WERI-Rb-1 (cell line): ENCODE measurements at regions not wholly inside any gene's neighbourhood (a gene's known extent, or its start where the extent isn't known, plus 50 kb on each side); places are given as distances from the start of the nearest gene placed in this dataset.

Experiments used
- DNase-seq: peaks from one replicate; pipeline ENCODE4 v3.0.0-alpha.2; 2020
- H3K27ac ChIP-seq: fragments of 250-450 bp; sonication (Bioruptor Pico); 2 replicates; pipeline ENCODE4 v1.5.1; 2020; ENCODE audit warnings: mild to moderate bottlenecking, moderate library complexity
- H3K27me3 ChIP-seq: fragments of 250-450 bp; sonication (Bioruptor Pico); 2 replicates; pipeline ENCODE4 v1.5.1; 2021; ENCODE audit warnings: mild to moderate bottlenecking, low read depth, moderate library complexity; ENCODE audit not compliant: insufficient read depth, severe bottlenecking
- H3K36me3 ChIP-seq: fragments of 250-450 bp; sonication (Bioruptor Pico); 2 replicates; pipeline ENCODE4 v1.5.1; 2020; ENCODE audit warnings: mild to moderate bottlenecking, moderate library complexity
- H3K4me3 ChIP-seq: 2 replicates; pipeline ENCODE4 v1.5.1; 2011; ENCODE audit warnings: low read depth, mild to moderate bottlenecking, control low read depth, low read length
- H3K9me3 ChIP-seq: fragments of 250-450 bp; sonication (Bioruptor Pico); 2 replicates; pipeline ENCODE4 v1.5.1; 2021; ENCODE audit warnings: mild to moderate bottlenecking, moderate library complexity; ENCODE audit not compliant: severe bottlenecking
- CTCF ChIP-seq: IDR thresholded peaks from 2 replicates; pipeline ENCODE4 v1.5.1; 2011; ENCODE audit warnings: low read depth, mild to moderate bottlenecking, control low read depth, inconsistent platforms, low read length

GRCh38 chr1:79848316-79848715 is 841.8 kb upstream of the ADGRL4 start:
- no peaks in the 10 kb centered on the region for H3K27me3 ChIP-seq
- no peaks in the 10 kb centered on the region for H3K36me3 ChIP-seq
- no peak overlapping the region for H3K4me3 ChIP-seq
- no peak for TF ChIP-seq CTCF
- no peak overlapping the region for H3K27ac ChIP-seq
- H3K9me3 ChIP-seq: no peaks in the 10 kb centered on the region
- DNase-seq: no peak

GRCh38 chr1:79847700-79848099 is 841.2 kb upstream of the ADGRL4 start:
- no peaks in the 10 kb centered on the region for H3K36me3 ChIP-seq
- TF ChIP-seq CTCF: no peak

GRCh38 chr1:79845936-79846335 is 839.4 kb upstream of the ADGRL4 start:
- H3K4me3 ChIP-seq: no peak overlapping the region
- no peak for DNase-seq
- TF ChIP-seq CTCF: no peak

More at GRCh38 chr1:79847700-79848099, 841.2 kb upstream of the ADGRL4 start:
- DNase-seq: no peak
- H3K27me3 ChIP-seq: no peaks in the 10 kb centered on the region
- no peaks in the 10 kb centered on the region for H3K9me3 ChIP-seq
- no peak overlapping the region for H3K4me3 ChIP-seq
- H3K27ac ChIP-seq: no peak overlapping the region

GRCh38 chr1:79842811-79843210 is 836.3 kb upstream of the ADGRL4 start:
- Histone ChIP-seq H3K4me3 (no peak overlapping the region), H3K27me3 (no peaks in the 10 kb centered on the region), H3K9me3 (no peaks in the 10 kb centered on the region), H3K27ac (no peak overlapping the region), H3K36me3 (no peaks in the 10 kb centered on the region)
- no peak for TF ChIP-seq CTCF
- no peak for DNase-seq

More at GRCh38 chr1:79845936-79846335, 839.4 kb upstream of the ADGRL4 start:
- Histone ChIP-seq H3K9me3 (no peaks in the 10 kb centered on the region), H3K27ac (no peak overlapping the region), H3K36me3 (no peaks in the 10 kb centered on the region), H3K27me3 (no peaks in the 10 kb centered on the region)

DNA sequence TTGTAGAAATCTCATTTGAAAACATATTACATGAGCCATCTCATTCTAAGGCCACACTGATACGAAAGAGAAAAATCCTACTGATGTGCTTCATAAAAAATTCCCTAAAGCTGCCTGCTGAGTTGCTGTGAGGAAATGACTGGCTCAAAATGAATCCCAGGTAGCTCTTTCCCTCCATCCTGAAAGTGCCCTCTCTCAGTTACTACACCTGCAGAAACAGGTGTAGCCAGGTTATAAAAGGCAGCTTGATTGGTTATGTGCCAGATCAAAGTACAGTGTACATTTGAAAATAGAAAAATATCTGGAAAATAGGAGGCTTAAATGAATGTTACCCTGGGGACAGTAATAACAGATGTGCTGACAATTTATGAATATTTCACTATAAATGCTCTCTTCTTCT is 833.4 kb upstream of the ADGRL4 start:
- no peaks in the 10 kb centered on the region for H3K36me3 ChIP-seq
- H3K27ac ChIP-seq: no peak overlapping the region
- no peaks in the 10 kb centered on the region for H3K27me3 ChIP-seq
- H3K9me3 ChIP-seq: no peaks in the 10 kb centered on the region
- TF ChIP-seq CTCF: no peak
- no peak overlapping the region for H3K4me3 ChIP-seq
- no peak for DNase-seq

GRCh38 chr1:79827446-79827845 is 820.9 kb upstream of the ADGRL4 start:
- Histone ChIP-seq H3K4me3 (no peak overlapping the region), H3K9me3 (no peaks in the 10 kb centered on the region), H3K27ac (no peak overlapping the region), H3K27me3 (no peaks in the 10 kb centered on the region), H3K36me3 (no peaks in the 10 kb centered on the region)
- DNase-seq: no peak
- no peak for TF ChIP-seq CTCF
